Activated CD8-positive, alpha-beta memory T cell treated with anti-CD3 and anti-CD28 coated beads, Interleukin-2, amount 10 ng/mL, durations not matched to agents 7 days and 5 days (primary cell): ENCODE measurements at regions not wholly inside any gene's neighbourhood (a gene's known extent, or its start where the extent isn't known, plus 50 kb on each side); places are given as distances from the start of the nearest gene placed in this dataset.
"Not testable (repeated sequence)": the region's sequence is repeated elsewhere in the genome, so short reads cannot be mapped to it uniquely, and the experiment has no call there.

Experiments
- ATAC-seq: fragments of 150-1000 bp; cut with Tn5 transposase; one replicate; pipeline ENCODE4 v1.10.0; 2021; ENCODE audit warnings: moderate library complexity
- CTCF ChIA-PET: fragments of 350-600 bp; sonication (Branson Sonifier 250); formaldehyde crosslinking; loops from one replicate; lab custom pipeline; 2021; ENCODE audit warnings: antibody characterized with exemption; lab: Charles Lee
- DNase-seq: peaks from one replicate; pipeline ENCODE4 v3.0.0-alpha.2; 2020
- H3K27ac Mint-ChIP-seq: one replicate; pipeline ENCODE4 v1.8.0; 2021; ENCODE audit warnings: mild to moderate bottlenecking, mixed read lengths
- H3K27me3 Mint-ChIP-seq: one replicate; pipeline ENCODE4 v1.8.0; 2021; ENCODE audit warnings: mixed read lengths
- H3K36me3 Mint-ChIP-seq: one replicate; pipeline ENCODE4 v1.8.0; 2021; ENCODE audit warnings: mild to moderate bottlenecking, mixed read lengths
- H3K4me1 Mint-ChIP-seq: one replicate; pipeline ENCODE4 v1.8.0; 2021; ENCODE audit warnings: mixed read lengths
- H3K4me3 Mint-ChIP-seq: one replicate; pipeline ENCODE4 v1.8.0; 2021; ENCODE audit warnings: mild to moderate bottlenecking, moderate library complexity, mixed read lengths
- H3K9me3 Mint-ChIP-seq: one replicate; pipeline ENCODE4 v1.8.0; 2022; ENCODE audit warnings: low read depth, mixed read lengths

DNA sequence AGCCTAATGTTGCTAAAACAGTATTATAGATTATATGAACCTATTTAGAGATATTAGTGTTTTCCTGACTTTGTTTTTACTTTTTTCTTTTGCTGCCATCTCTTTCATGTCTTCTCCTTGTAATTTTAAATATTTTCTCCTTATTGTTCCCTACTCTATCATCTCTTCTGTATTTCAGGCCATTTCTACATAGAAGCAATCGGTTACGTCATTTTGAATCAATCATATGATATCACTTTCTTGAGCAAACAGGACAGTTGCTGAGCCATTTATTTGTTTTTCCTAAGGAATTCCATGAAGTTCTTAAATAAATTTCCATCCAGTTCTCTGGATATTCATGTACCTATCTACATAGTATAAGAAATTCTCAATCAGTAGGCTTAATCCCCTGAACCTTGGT is 287.2 kb downstream of the NUF2 start:
- H3K36me3 Mint-ChIP-seq, result no peaks in the 10 kb centered on the region
- no peaks in the 10 kb centered on the region for H3K9me3 Mint-ChIP-seq
- H3K27me3 Mint-ChIP-seq, result no peaks in the 10 kb centered on the region
- no peaks in the 10 kb centered on the region for H3K4me1 Mint-ChIP-seq
- DNase-seq (no peak), ATAC-seq (no peak)
- no peak overlapping the region for H3K4me3 Mint-ChIP-seq
- CTCF ChIA-PET, result no interaction called here
- no peak overlapping the region for H3K27ac Mint-ChIP-seq

DNA sequence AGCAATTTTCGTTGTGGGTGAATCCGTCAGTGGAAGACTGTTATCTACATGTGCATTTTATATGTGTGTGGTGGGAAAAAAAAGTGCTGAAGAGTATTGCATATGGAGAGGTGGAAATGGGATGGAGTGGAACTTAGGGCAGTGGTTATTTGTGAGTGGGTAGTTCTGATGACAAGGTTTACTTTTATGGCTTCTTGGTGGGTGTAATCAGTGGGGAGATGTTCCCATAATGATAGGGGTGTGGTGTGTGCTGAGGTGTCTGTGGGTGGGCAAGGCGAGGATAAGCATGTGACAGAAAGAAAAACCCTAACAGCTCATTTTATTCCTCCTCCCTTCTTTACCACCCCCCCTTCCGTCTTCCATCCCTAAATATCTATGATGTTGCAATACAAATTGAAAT is 288.1 kb downstream of the NUF2 start:
- DNase-seq (no peak), ATAC-seq (no peak)
- Mint-ChIP-seq H3K4me1 (no peaks in the 10 kb centered on the region), H3K27me3 (no peaks in the 10 kb centered on the region), H3K36me3 (no peaks in the 10 kb centered on the region), H3K4me3 (no peak overlapping the region), H3K27ac (no peak overlapping the region), H3K9me3 (peaks cover 1% of the 10 kb centered on the region)
- CTCF ChIA-PET, result no interaction called here

DNA sequence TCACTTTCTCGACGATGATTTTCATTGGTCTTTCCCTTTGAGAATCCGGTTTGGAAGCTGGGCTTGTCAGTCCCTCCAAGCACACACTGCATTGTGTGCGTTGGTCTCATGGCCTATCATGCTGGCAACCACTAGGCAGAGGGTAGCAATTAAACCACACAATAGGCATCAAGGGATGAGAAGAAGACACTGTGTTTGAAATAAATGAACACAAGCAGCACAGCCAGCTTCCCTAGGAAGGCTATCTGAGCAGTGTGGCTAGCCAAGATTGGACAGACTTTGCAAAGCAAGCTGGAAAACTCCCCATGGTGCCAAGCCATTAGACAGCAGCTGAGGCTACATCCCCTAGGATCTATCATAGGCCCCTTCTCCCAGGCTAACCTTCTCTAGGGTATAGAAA is 288.7 kb downstream of the NUF2 start:
- CTCF ChIA-PET, result no interaction called here
- Mint-ChIP-seq H3K4me1 (no peaks in the 10 kb centered on the region), H3K4me3 (no peak overlapping the region), H3K27me3 (no peaks in the 10 kb centered on the region), H3K9me3 (peaks cover 2% of the 10 kb centered on the region), H3K36me3 (no peaks in the 10 kb centered on the region), H3K27ac (no peak overlapping the region)
- no peak for DNase-seq
- no peak for ATAC-seq

DNA sequence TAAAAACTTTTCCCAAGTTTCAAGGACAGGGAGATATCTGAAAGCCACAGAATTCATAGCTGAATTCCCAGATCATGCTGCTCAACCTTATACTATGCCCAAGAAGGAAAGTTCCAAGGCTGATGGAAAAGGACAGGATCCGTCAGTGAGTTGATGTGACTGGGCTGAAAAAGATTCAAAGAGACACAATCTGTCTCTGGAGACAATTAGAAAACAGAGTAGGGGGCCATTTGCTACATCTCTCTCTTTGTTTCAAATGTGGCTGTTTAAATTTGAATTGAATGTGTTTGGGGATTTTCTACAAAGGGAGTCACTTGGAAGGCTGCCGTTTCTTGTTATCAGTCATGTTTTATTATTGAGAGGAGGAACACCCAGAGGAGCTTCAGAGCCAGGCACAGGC is 292.6 kb downstream of the NUF2 start:
- DNase-seq (no peak), ATAC-seq (no peak)
- Mint-ChIP-seq H3K27me3 (no peaks in the 10 kb centered on the region), H3K9me3 (peaks cover 9% of the 10 kb centered on the region), H3K4me3 (no peak overlapping the region), H3K4me1 (no peaks in the 10 kb centered on the region), H3K27ac (no peak overlapping the region), H3K36me3 (no peaks in the 10 kb centered on the region)
- CTCF ChIA-PET, result no interaction called here

DNA sequence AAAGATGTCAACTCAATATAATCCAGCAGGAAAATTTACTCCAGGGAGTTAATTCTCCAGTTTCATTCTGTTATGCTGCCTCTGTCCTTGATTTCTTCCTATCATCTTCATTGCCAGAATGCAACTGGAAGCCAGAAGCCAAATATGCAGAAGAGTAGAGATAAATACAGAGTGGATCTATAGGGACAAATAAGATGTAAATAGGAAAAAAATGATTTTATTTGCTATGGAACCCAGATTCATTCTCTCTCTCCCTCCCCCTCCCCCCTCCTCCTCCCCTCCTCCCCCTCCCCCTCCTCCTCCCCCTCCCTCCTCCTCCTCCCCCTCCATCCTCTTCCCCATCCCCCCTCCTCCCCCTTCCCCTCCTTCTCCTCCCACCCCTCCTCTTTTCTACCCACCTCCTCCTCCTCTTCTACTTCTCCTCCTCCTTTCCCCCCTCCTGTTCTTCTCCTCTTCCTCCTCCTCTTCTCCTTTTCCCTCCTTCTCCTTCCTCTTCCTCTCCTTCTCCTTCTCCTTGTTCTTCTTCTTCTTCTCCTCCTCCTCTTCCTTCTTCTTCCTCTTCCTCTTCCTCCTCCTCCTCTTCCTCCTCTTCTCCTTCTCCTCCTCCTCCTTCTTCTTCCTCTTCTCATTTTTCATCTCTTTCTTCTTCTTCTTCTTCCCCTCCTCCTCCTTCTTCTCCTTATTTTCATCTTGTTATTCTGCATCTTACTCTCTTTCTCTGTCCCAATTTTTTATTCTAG is 306.4 kb downstream of the NUF2 start:
- Mint-ChIP-seq H3K4me1 (no peaks in the 10 kb centered on the region), H3K36me3 (no peaks in the 10 kb centered on the region), H3K9me3 (peaks cover 13% of the 10 kb centered on the region), H3K27ac (no peak overlapping the region), H3K27me3 (no peaks in the 10 kb centered on the region), H3K4me3 (no peak overlapping the region)
- no peak for ATAC-seq
- CTCF ChIA-PET, result no interaction called here
- no peak for DNase-seq

DNA sequence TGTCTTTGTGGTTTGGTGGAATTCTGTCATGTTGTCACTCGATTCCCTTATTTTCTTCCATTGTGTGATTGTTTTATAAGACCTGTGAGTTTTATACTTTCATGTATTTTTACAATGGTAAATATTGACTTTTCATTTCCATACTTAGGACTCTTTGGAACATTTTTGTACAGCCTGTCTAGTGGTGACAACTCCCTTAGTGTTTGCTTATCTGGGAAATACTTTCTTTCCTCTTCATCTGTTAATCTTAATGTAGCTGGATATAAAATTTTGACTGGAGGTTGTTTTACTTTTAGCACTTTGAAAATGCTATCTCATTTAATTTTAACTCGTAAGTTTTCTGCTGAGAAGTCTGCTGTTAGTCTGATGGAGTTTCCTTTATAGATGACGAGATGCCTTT is 310.5 kb downstream of the NUF2 start:
- ATAC-seq, result no peak
- Mint-ChIP-seq H3K4me3 (no peak overlapping the region), H3K27ac (no peak overlapping the region), H3K36me3 (no peaks in the 10 kb centered on the region), H3K4me1 (no peaks in the 10 kb centered on the region), H3K27me3 (no peaks in the 10 kb centered on the region), H3K9me3 (peaks cover 10% of the 10 kb centered on the region)
- CTCF ChIA-PET, result no interaction called here
- DNase-seq, result no peak

DNA sequence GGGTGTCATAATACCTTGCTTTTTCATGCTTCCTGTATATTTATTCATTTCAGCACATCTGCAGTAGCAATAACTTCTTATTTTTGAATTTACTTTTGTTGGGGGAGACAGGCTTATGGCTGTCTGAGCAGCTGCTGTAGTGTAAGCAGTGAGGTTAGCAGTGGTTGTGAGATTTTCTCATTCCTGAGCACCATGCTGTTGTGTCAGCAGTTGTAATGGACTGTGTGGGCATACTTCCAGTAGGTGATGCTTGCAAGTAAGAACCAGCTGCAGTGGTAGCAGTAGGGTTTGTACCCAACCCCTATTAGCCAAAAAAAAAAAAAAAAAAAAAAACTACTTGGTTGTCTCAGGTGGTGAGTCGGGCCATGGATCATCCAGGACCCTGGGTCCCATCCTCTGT is 311.6 kb downstream of the NUF2 start:
- H3K4me1 Mint-ChIP-seq, result no peaks in the 10 kb centered on the region
- peaks cover 10% of the 10 kb centered on the region for H3K9me3 Mint-ChIP-seq
- H3K27ac Mint-ChIP-seq, result no peak overlapping the region
- ATAC-seq (no peak), DNase-seq (no peak)
- CTCF ChIA-PET, result no interaction called here
- no peaks in the 10 kb centered on the region for H3K27me3 Mint-ChIP-seq
- no peaks in the 10 kb centered on the region for H3K36me3 Mint-ChIP-seq
- no peak overlapping the region for H3K4me3 Mint-ChIP-seq

DNA sequence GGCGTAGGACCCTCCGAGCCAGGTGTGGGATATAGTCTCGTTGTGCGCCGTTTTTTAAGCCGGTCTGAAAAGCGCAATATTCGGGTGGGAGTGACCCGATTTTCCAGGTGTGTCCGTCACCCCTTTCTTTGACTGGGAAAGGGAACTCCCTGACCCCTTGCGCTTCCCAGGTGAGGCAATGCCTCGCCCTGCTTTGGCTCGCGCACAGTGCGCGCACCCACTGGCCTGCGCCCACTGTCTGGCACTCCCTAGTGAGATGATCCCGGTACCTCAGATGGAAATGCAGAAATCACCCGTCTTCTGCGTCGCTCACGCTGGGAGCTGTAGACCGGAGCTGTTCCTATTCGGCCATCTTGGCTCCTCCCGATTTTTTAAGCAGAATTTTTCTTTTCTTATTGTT is 323.9 kb downstream of the NUF2 start:
- H3K36me3 Mint-ChIP-seq, H3K4me3 Mint-ChIP-seq, DNase-seq, H3K27ac Mint-ChIP-seq, H3K4me1 Mint-ChIP-seq, H3K9me3 Mint-ChIP-seq, CTCF ChIA-PET, ATAC-seq, H3K27me3 Mint-ChIP-seq: not testable (repeated sequence)

DNA sequence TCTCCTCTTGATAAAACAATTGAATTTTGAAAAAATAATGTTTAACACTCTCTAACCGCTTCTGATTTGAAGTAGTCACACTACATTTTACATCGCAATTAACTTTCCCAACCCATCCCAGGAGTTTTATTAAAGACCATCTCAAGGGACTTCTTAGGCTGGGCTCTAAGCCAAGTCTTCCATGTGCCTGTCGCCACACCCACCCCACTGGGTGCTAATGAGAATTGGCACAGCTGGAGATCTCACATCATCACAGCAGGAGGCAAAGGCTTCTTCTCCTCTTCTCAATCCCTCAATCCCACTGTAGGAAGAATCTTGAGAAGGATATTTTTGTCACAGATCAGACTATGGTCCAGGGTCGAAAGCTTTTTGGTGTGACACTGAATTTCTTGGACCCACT is 328.9 kb downstream of the NUF2 start:
- CTCF ChIA-PET, result no interaction called here
- H3K27me3 Mint-ChIP-seq, result no peaks in the 10 kb centered on the region
- no peaks in the 10 kb centered on the region for H3K9me3 Mint-ChIP-seq
- no peak overlapping the region for H3K4me3 Mint-ChIP-seq
- H3K36me3 Mint-ChIP-seq, result no peaks in the 10 kb centered on the region
- no peaks in the 10 kb centered on the region for H3K4me1 Mint-ChIP-seq
- DNase-seq (no peak), ATAC-seq (no peak)
- H3K27ac Mint-ChIP-seq, result no peak overlapping the region

DNA sequence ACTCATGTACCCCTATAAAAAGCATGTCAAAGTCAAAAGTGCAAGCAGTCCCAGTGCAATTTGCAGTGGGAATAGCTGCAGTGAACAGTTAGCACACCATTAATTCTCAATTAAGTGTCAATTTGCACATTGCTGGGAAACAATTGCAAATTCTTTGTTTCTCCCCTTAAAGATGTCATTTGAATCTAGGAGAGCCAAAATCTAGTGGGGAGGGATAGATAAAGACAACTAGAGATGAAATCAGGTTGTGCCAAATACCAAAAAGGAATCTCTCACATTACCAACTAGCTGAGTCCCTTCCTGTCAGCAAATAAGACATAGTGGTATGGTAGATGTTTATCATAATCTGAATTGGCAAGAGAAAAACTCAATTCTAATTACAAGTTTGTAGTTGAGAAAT is 330.7 kb downstream of the NUF2 start:
- H3K36me3 Mint-ChIP-seq, result no peaks in the 10 kb centered on the region
- no peaks in the 10 kb centered on the region for H3K27me3 Mint-ChIP-seq
- CTCF ChIA-PET, result no interaction called here
- ATAC-seq, result no peak
- no peak overlapping the region for H3K4me3 Mint-ChIP-seq
- no peak overlapping the region for H3K27ac Mint-ChIP-seq
- H3K4me1 Mint-ChIP-seq, result no peaks in the 10 kb centered on the region
- DNase-seq, result no peak
- H3K9me3 Mint-ChIP-seq, result no peaks in the 10 kb centered on the region

DNA sequence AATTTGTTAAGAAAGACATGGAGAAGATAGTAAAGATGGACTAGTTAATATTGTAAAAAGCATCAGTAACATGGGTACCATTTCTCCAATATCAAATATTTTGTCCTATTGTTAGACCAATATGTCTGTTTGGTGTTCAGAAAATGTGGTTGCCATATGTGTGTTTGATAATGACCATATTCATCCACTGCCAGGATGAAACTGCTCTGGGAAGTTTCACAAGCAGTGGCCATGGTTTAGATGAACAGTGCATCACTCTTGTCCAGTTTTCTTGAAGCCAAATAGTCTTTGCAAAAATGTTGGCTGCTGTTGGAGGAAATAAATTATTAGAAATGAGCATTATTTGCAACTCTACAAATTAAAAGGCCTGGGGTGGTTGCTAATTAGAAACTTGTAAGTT is 333.8 kb downstream of the NUF2 start:
- DNase-seq (no peak), ATAC-seq (no peak)
- no peaks in the 10 kb centered on the region for H3K36me3 Mint-ChIP-seq
- CTCF ChIA-PET, result no interaction called here
- H3K27me3 Mint-ChIP-seq, result no peaks in the 10 kb centered on the region
- no peak overlapping the region for H3K4me3 Mint-ChIP-seq
- H3K27ac Mint-ChIP-seq, result no peak overlapping the region
- H3K4me1 Mint-ChIP-seq, result no peaks in the 10 kb centered on the region
- no peaks in the 10 kb centered on the region for H3K9me3 Mint-ChIP-seq

DNA sequence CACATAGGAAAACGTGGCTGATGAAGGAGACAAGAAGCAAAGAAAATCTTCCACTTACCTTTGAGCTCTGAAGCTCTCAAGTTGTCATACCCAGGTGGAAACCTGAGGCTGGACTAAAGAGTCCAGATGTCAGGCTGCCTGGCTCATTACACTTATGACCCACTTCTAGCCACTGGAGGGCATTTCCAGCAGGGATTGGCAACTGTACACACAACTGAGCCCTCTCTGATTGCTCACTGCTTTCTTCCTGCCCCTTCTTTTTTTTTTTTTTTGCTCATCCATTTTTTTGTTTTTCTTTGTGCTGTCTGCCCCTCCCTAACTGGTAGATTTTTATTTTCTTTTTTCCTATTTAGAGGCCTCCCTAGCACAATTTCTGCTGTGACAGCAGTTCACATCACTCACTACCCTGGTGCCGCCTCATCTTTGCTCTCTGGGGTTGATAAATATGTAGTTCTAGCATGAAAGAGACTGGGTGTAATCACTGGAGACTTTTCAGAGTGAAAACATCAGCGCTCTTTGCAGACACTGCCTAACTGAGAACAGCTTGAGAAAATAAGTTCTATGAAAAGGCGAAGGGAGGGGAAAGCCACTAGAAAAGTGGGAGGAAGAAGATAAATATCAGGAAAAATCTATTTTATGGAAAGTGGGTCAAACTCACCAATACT is 334.5 kb downstream of the NUF2 start:
- no peaks in the 10 kb centered on the region for H3K9me3 Mint-ChIP-seq
- no peaks in the 10 kb centered on the region for H3K36me3 Mint-ChIP-seq
- ATAC-seq (no peak), DNase-seq (no peak)
- H3K4me3 Mint-ChIP-seq, result no peak overlapping the region
- CTCF ChIA-PET, result no interaction called here
- H3K27me3 Mint-ChIP-seq, result no peaks in the 10 kb centered on the region
- no peak overlapping the region for H3K27ac Mint-ChIP-seq
- H3K4me1 Mint-ChIP-seq, result no peaks in the 10 kb centered on the region

DNA sequence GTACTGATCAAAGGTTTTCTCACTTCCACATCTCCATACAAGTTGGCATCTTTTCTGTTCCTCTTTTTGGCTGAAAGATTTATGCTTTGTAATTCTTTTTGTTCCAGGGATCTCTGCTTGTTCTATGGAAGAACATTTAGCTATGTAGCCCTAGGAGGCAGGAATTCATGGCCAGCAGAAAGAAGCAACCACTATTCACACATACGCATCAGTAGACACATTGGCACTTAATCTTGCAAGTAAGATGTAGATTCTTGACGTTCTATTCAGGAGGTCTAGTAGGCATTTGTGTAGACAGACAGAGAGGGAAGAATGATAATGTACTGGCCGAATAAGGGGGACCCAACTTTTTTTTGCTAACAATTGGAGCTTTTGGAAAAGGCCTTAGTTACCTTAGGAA is 336.0 kb downstream of the NUF2 start:
- no peak overlapping the region for H3K27ac Mint-ChIP-seq
- CTCF ChIA-PET, result no interaction called here
- no peaks in the 10 kb centered on the region for H3K36me3 Mint-ChIP-seq
- no peak overlapping the region for H3K4me3 Mint-ChIP-seq
- H3K9me3 Mint-ChIP-seq, result peaks cover 3% of the 10 kb centered on the region
- no peaks in the 10 kb centered on the region for H3K4me1 Mint-ChIP-seq
- DNase-seq, result no peak
- no peaks in the 10 kb centered on the region for H3K27me3 Mint-ChIP-seq
- no peak for ATAC-seq

DNA sequence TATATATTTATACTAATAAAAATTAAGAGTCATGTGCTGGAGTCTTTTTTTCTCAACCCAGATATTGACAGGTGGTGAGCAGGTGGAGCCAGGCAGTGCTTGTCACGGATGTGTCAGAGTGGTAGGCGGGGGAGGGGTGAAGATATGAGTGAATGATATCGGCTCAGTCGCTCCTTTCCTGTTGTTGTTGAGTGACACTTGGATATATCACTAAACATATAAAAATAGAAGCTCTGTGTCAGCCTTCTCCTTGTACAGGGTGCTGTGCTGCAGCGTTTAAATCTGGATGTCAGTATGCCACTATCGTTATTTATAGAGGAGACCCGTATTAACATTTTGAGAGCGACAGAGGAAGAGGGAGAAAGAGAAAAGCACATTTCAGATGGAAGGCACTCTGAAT is 339.6 kb downstream of the NUF2 start:
- Mint-ChIP-seq H3K27me3 (no peaks in the 10 kb centered on the region), H3K4me3 (no peak overlapping the region), H3K27ac (no peak overlapping the region), H3K36me3 (no peaks in the 10 kb centered on the region), H3K4me1 (no peaks in the 10 kb centered on the region), H3K9me3 (peaks cover 5% of the 10 kb centered on the region)
- CTCF ChIA-PET, result no interaction called here
- no peak for DNase-seq
- no peak for ATAC-seq
